Myocyte (in vitro differentiated cells): ENCODE measurements at regions not wholly inside any gene's neighbourhood (a gene's known extent, or its start where the extent isn't known, plus 50 kb on each side); places are given as distances from the start of the nearest gene placed in this dataset.
A peak's percentile ranks its signal among the peaks of the same experiment; 100 is the strongest.

Experiments used
- DNase-seq: peaks from one replicate; pipeline ENCODE4 v3.0.0-alpha.2; 2012; ENCODE audit warnings: low read depth

- DNase-seq, result no peak
Measured at GRCh38 chr17:77839698-77840512, 118.6 kb upstream of the TNRC6C start.

- DNase-seq, result no peak
Measured at GRCh38 chr17:77840513-77841165, 117.9 kb upstream of the TNRC6C start.

GRCh38 chr17:77841742-77842527 lies 116.6 kb upstream of the TNRC6C start:
- peak; percentile 36 for DNase-seq

GRCh38 chr17:77842528-77843147 lies 115.9 kb upstream of the TNRC6C start:
- DNase-seq, result no peak

GRCh38 chr17:77843255-77843895 lies 115.1 kb upstream of the TNRC6C start:
- peak; percentile 55 for DNase-seq

- DNase-seq, result no peak
Measured at GRCh38 chr17:77843896-77844295, 114.6 kb upstream of the TNRC6C start.

GRCh38 chr17:77844681-77845080 lies 113.8 kb upstream of the TNRC6C start:
- no peak for DNase-seq

GRCh38 chr17:77845541-77846225 lies 112.8 kb upstream of the TNRC6C start:
- no peak for DNase-seq

- no peak for DNase-seq
Measured at GRCh38 chr17:77846531-77847085, 111.9 kb upstream of the TNRC6C start.

GRCh38 chr17:77847221-77848085 lies 111.0 kb upstream of the TNRC6C start:
- no peak for DNase-seq

GRCh38 chr17:77848257-77848656 lies 110.2 kb upstream of the TNRC6C start:
- DNase-seq, result no peak

- no peak for DNase-seq
Measured at GRCh38 chr17:77849239-77849638, 109.3 kb upstream of the TNRC6C start.

- DNase-seq, result no peak
Measured at GRCh38 chr17:77851921-77852320, 106.6 kb upstream of the TNRC6C start.

- DNase-seq, result no peak
Measured at GRCh38 chr17:77852731-77853130, 105.8 kb upstream of the TNRC6C start.

- no peak for DNase-seq
Measured at GRCh38 chr17:77853191-77853977, 105.1 kb upstream of the TNRC6C start.

- DNase-seq, result no peak
Measured at GRCh38 chr17:77854083-77854758, 104.3 kb upstream of the TNRC6C start.
